A549 (cell line): ENCODE measurements at regions not wholly inside any gene's neighbourhood (a gene's known extent, or its start where the extent isn't known, plus 50 kb on each side); places are given as distances from the start of the nearest gene placed in this dataset.

Experiments used
- ATAC-seq, 2 experiments: fragments of 200-7000 bp in 1 of 2; fragments of >200 bp in 1 of 2; cut with Nextera tagmentation in 1 of 2; cut with Tn5 transposase in 1 of 2; 3 replicates each; pipeline versions ENCODE4 v1.8.0 to v1.9.1; 2018 to 2020; ENCODE audit warnings: mild to moderate bottlenecking in 1 of 2, moderate library complexity in 1 of 2
- CTCF ChIA-PET: fragments of 300-600 bp; sonication (Branson Sonifier 250); formaldehyde crosslinking; extraction: SDS; loops from one replicate; lab custom pipeline; 2021; ENCODE audit warnings: antibody characterized with exemption, inconsistent platforms; lab: Yijun Ruan, JAX
- POLR2A ChIA-PET: fragments of 350-600 bp; formaldehyde crosslinking; extraction: SDS; loops from one replicate; lab custom pipeline; 2021; ENCODE audit warnings: antibody characterized with exemption, inconsistent platforms; lab: Yijun Ruan, JAX
- DNase-seq, 2 experiments: peaks; one replicate each; pipeline versions ENCODE4 v3.0.0 to v3.0.0-alpha.2; 2011 to 2016; ENCODE audit warnings: low read depth in 1 of 2, low spot score in 1 of 2
- FAIRE-seq: peaks from 2 replicates; lab custom pipeline; 2011; peaks lifted over from hg19 to GRCh38; lab: Jason Lieb, UNC
- H3K27ac ChIP-seq, 2 experiments: fragments of >200 bp; sonication (Bioruptor Twin); formaldehyde crosslinking; 3 replicates each; pipeline ENCODE4 v1.5.1; 2016 to 2017
- H3K4me1 ChIP-seq: fragments of >200 bp; sonication (Bioruptor Twin); formaldehyde crosslinking; 3 replicates; pipeline ENCODE4 v1.6.1; 2016
- H3K4me2 ChIP-seq: fragments of >200 bp; sonication (Bioruptor Twin); formaldehyde crosslinking; 3 replicates; pipeline ENCODE4 v1.6.1; 2016
- H3K4me3 ChIP-seq: fragments of >200 bp; sonication (Bioruptor Twin); formaldehyde crosslinking; 3 replicates; pipeline ENCODE4 v1.5.1; 2016
- H3K9me3 ChIP-seq: fragments of >200 bp; sonication (Bioruptor Twin); formaldehyde crosslinking; 3 replicates; pipeline ENCODE4 v1.6.1; 2016
- ATOH8 ChIP-seq: fragments of 250-450 bp; sonication (Bioruptor Pico); IDR thresholded peaks from 2 replicates; pipeline ENCODE4 v1.5.0; 2020; ENCODE audit warnings: low read depth, mild to moderate bottlenecking, moderate library complexity
- BCL3 ChIP-seq: fragments of >200 bp; sonication (Bioruptor Twin); formaldehyde crosslinking; IDR thresholded peaks from 3 replicates; pipeline ENCODE4 v1.6.1; 2016
- CEBPB ChIP-seq, 2 experiments: fragments of >200 bp in 1 of 2; sonication (Bioruptor Twin) in 1 of 2; formaldehyde crosslinking in 1 of 2; IDR thresholded peaks; 2 replicates each; pipeline ENCODE4 v1.6.1; 2012 to 2016
- CHD2 ChIP-seq: fragments of 150-350 bp; IDR thresholded peaks from 2 replicates; pipeline ENCODE4 v1.6.1; 2014; ENCODE audit warnings: low read length; ENCODE audit not compliant: partially characterized antibody
- CHD4 ChIP-seq: fragments of 200-600 bp; sonication (generic); IDR thresholded peaks from 2 replicates; pipeline ENCODE4 v1.6.1; 2016; ENCODE audit warnings: antibody characterized with exemption, mild to moderate bottlenecking, borderline replicate concordance
- E2F6 ChIP-seq: IDR thresholded peaks from 2 replicates; pipeline ENCODE4 v1.6.1; 2012; ENCODE audit warnings: low read depth, borderline replicate concordance
- EHMT2 ChIP-seq: fragments of 200-600 bp; sonication (generic); IDR thresholded peaks from 2 replicates; pipeline ENCODE4 v1.6.1; 2016; ENCODE audit warnings: antibody characterized with exemption, low read depth, mild to moderate bottlenecking, moderate library complexity
- EP300 ChIP-seq, 2 experiments: fragments of >200 bp; sonication (Bioruptor Twin); formaldehyde crosslinking; IDR thresholded peaks; 2 replicates in 1 of 2; 3 replicates in 1 of 2; pipeline ENCODE4 v1.6.1; 2016 to 2017
- FOXS1 ChIP-seq: fragments of 250-450 bp; sonication (Bioruptor Pico); IDR thresholded peaks from 2 replicates; pipeline ENCODE4 v1.5.0; 2020; ENCODE audit warnings: mild to moderate bottlenecking, moderate library complexity
- GATA3 ChIP-seq: IDR thresholded peaks from 2 replicates; pipeline ENCODE4 v1.6.1; 2012; ENCODE audit warnings: borderline replicate concordance
- HDAC2 ChIP-seq: fragments of 200-600 bp; sonication (generic); IDR thresholded peaks from 2 replicates; pipeline ENCODE4 v1.6.1; 2016
- HMGXB4 ChIP-seq: fragments of 250-450 bp; sonication (Bioruptor Pico); IDR thresholded peaks from 2 replicates; pipeline ENCODE4 v1.5.0; 2021; ENCODE audit warnings: mild to moderate bottlenecking, moderate library complexity, borderline replicate concordance
- HOXA7 ChIP-seq: fragments of 250-450 bp; sonication (Bioruptor Pico); IDR thresholded peaks from 2 replicates; pipeline ENCODE4 v1.5.0; 2020; ENCODE audit warnings: mild to moderate bottlenecking, moderate library complexity
- HOXB13 ChIP-seq: fragments of 250-450 bp; sonication (Bioruptor Pico); IDR thresholded peaks from 2 replicates; pipeline ENCODE4 v1.5.0; 2020; ENCODE audit warnings: low read depth, mild to moderate bottlenecking, moderate library complexity
- KDM5A ChIP-seq: fragments of 200-600 bp; sonication (generic); IDR thresholded peaks from 2 replicates; pipeline ENCODE4 v1.6.1; 2016; ENCODE audit warnings: antibody characterized with exemption, mild to moderate bottlenecking
- MAFK ChIP-seq: fragments of 450-650 bp; IDR thresholded peaks from 2 replicates; pipeline ENCODE4 v1.6.1; 2014; ENCODE audit not compliant: partially characterized antibody
- MAX ChIP-seq: IDR thresholded peaks from 2 replicates; pipeline ENCODE4 v1.6.1; 2012
- NR3C1 ChIP-seq: fragments of >200 bp; sonication (Bioruptor Twin); formaldehyde crosslinking; IDR thresholded peaks from 3 replicates; pipeline ENCODE4 v1.6.1; 2017
- PBX3 ChIP-seq: IDR thresholded peaks from 2 replicates; pipeline ENCODE4 v1.6.1; 2012
- RAD21 ChIP-seq, 2 experiments: fragments of >200 bp in 1 of 2; sonication (Bioruptor Twin) in 1 of 2; formaldehyde crosslinking in 1 of 2; IDR thresholded peaks in 1 of 2; conservative IDR thresholded peaks in 1 of 2; 2 replicates in 1 of 2; 3 replicates in 1 of 2; pipeline ENCODE4 v1.6.1; 2012 to 2018; ENCODE audit warnings: inconsistent platforms in 1 of 2
- RFX5 ChIP-seq: fragments of 450-650 bp; IDR thresholded peaks from 2 replicates; pipeline ENCODE4 v1.7.1; 2014; ENCODE audit warnings: antibody characterized with exemption, mild to moderate bottlenecking, moderate library complexity
- RNF2 ChIP-seq: fragments of 200-600 bp; sonication (generic); IDR thresholded peaks from 2 replicates; pipeline ENCODE4 v1.6.1; 2016; ENCODE audit warnings: low read depth, mild to moderate bottlenecking, antibody characterized with exemption, moderate library complexity, borderline replicate concordance
- SREBF2 ChIP-seq: fragments of 450-650 bp; IDR thresholded peaks from 2 replicates; pipeline ENCODE4 v1.6.1; 2014; ENCODE audit warnings: mild to moderate bottlenecking, moderate library complexity
- USF2 ChIP-seq: fragments of 450-650 bp; IDR thresholded peaks from 2 replicates; pipeline ENCODE4 v1.6.1; 2014; ENCODE audit warnings: antibody characterized with exemption
- ZC3H11A ChIP-seq: fragments of 450-650 bp; IDR thresholded peaks from 2 replicates; pipeline ENCODE4 v1.6.1; 2014; ENCODE audit warnings: antibody characterized with exemption, mild to moderate bottlenecking
- ZFP36 ChIP-seq: fragments of 450-650 bp; IDR thresholded peaks from 2 replicates; pipeline ENCODE4 v1.6.1; 2014; ENCODE audit warnings: borderline replicate concordance; ENCODE audit not compliant: partially characterized antibody
- ZSCAN20 ChIP-seq: fragments of 250-450 bp; sonication (Bioruptor Pico); IDR thresholded peaks from 2 replicates; pipeline ENCODE4 v1.8.0; 2022; ENCODE audit warnings: mild to moderate bottlenecking, moderate library complexity
- WGBS: methylation state at CpG from one replicate; pipeline ENCODE4 v1.1.6; 2017; ENCODE audit errors: missing lambda C conversion rate; 5-methylcytosine and 5-hydroxymethylcytosine counted together

- no peak for TF ChIP-seq HOXB13 (CRISPR knock-in tag)
- TF ChIP-seq E2F6: no peak
- no peak for TF ChIP-seq PBX3
- TF ChIP-seq CHD4: no peak
These were observed 57.3 kb upstream of the AGA start (continued) for GRCh38 chr4:177499537-177499936.

- no peak for FAIRE-seq
- POLR2A ChIA-PET: no interaction called here
- H3K4me1 ChIP-seq: no peaks in the 10 kb centered on the region
- DNase-seq: no peak
- no peak for TF ChIP-seq KDM5A
- TF ChIP-seq FOXS1 (CRISPR knock-in tag): no peak
- no peak for TF ChIP-seq ZFP36
- TF ChIP-seq EP300 (IDR thresholded peaks at IDR 0.05): no peak
- no peak for TF ChIP-seq ZSCAN20 (CRISPR knock-in tag)
- TF ChIP-seq USF2: no peak
- no peak for TF ChIP-seq HDAC2
- TF ChIP-seq CEBPB (IDR thresholded peaks at IDR 0.05): no peak
- no peak for TF ChIP-seq RFX5
- no peak for TF ChIP-seq ZC3H11A
- TF ChIP-seq HMGXB4 (CRISPR knock-in tag): no peak
- no peak for TF ChIP-seq RAD21 (conservative IDR thresholded peaks at IDR 0.05 in 1 of 2, IDR thresholded peaks at IDR 0.05 in 1 of 2)
- no peak for TF ChIP-seq HOXA7 (CRISPR knock-in tag)
- TF ChIP-seq BCL3: no peak
- no peak for TF ChIP-seq RNF2
- no peak for TF ChIP-seq CHD2
- TF ChIP-seq SREBF2: no peak
- ATAC-seq: no peak
- WGBS: 92% methylated on average over 6 of the region's 9 CpGs
- H3K4me3 ChIP-seq: no peak overlapping the region
- CTCF ChIA-PET: no interaction called here
- no peaks in the 10 kb centered on the region for H3K9me3 ChIP-seq
- no peak overlapping the region for H3K4me2 ChIP-seq
- H3K27ac ChIP-seq: no peak overlapping the region
These were observed 63.0 kb upstream of the AGA start for GRCh38 chr4:177505171-177505615.

- Histone ChIP-seq H3K27ac (no peak overlapping the region), H3K4me3 (no peak overlapping the region), H3K9me3 (no peaks in the 10 kb centered on the region), H3K4me2 (no peak overlapping the region), H3K4me1 (no peaks in the 10 kb centered on the region)
- TF ChIP-seq MAFK: peak; percentile 31
- no peak for TF ChIP-seq EHMT2
- no peak for TF ChIP-seq NR3C1
- TF ChIP-seq GATA3: no peak
- no peak for TF ChIP-seq HDAC2
- no peak for TF ChIP-seq ATOH8 (CRISPR knock-in tag)
- TF ChIP-seq MAX: no peak
- TF ChIP-seq HOXA7 (CRISPR knock-in tag): no peak
- no peak for TF ChIP-seq ZC3H11A
- DNase-seq (no peak), ATAC-seq (no peak), FAIRE-seq (no peak)
- WGBS: 66% methylated on average over 6 of the region's 6 CpGs
- POLR2A ChIA-PET: no interaction called here
- CTCF ChIA-PET: no interaction called here
These were observed 66.4 kb upstream of the AGA start for GRCh38 chr4:177508662-177509061.
